ENCODE measurements at regions not wholly inside any gene's neighbourhood (a gene's known extent, or its start where the extent isn't known, plus 50 kb on each side); places are given as distances from the start of the nearest gene placed in this dataset.

DNA sequence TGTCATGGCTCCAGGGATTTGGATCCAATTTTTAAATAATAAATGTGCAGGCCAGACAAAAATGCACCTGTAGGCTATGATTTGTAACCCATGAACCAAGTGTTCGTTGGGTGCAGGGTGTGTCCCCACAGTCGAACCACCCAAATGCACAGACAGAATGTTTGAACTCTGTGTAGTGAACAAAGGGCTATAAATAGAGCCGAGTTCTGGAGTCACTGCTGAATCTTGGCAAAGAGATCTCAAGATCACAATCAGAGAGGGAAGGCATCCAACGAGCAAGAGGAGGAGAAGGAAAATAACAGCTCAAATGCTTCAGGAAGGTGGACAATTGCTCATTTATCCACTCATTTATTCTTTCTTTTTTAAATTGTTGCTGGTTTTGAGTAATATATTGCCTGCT lies 547.9 kb downstream of the FGF9 start:
- no peak overlapping the region for H3K4me3 ChIP-seq (ENCODE audit: low read depth in 2 of 2, low read length in 1 of 2)
- CTCF ChIA-PET = no interaction called here
- no peak overlapping the region for H3K4me2 ChIP-seq
- no peak overlapping the region for H3K9ac ChIP-seq
- 0% methylated on average over 4 of the region's 4 CpGs for WGBS (ENCODE audit: low lambda C conversion rate)
- no peaks in the 10 kb centered on the region for H3K9me3 ChIP-seq
- H3K4me1 ChIP-seq (ENCODE audit: control insufficient read depth in 1 of 2, insufficient read depth in 2 of 2, low read depth in 1 of 2, low read length in 1 of 2) = peaks cover 0 to 5% of the 10 kb centered on the region in 2 experiments; a peak in 1 of 4 replicates
- no peak overlapping the region for H3K27ac ChIP-seq (ENCODE audit: low read depth in 2 of 2, low read length in 1 of 2)
- H3K36me3 ChIP-seq (replicated peaks in 1 of 2; ENCODE audit: control insufficient read depth in 1 of 2, insufficient read depth in 2 of 2, low read length in 1 of 2) = no peaks in the 10 kb centered on the region
- H2AFZ ChIP-seq (ENCODE audit: low read depth) = no peak overlapping the region
- no peak for TF ChIP-seq NRF1 (IDR thresholded peaks at IDR 0.05; ENCODE audit: low read depth, low read length)
- TF ChIP-seq JUND (IDR thresholded peaks at IDR 0.05) = no peak
- no peak for TF ChIP-seq MEF2A (IDR thresholded peaks at IDR 0.05; ENCODE audit: borderline replicate concordance, low read depth)
- TF ChIP-seq SMC3 (IDR thresholded peaks at IDR 0.05; ENCODE audit: low read depth, low read length) = no peak
- TF ChIP-seq FOXJ3 (CRISPR knock-in tag; IDR thresholded peaks at IDR 0.05) = no peak
- no peak for TF ChIP-seq ELF1 (IDR thresholded peaks at IDR 0.05)
- TF ChIP-seq, protein P1, sequence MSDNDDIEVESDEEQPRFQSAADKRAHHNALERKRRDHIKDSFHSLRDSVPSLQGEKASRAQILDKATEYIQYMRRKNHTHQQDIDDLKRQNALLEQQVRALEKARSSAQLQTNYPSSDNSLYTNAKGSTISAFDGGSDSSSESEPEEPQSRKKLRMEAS (IDR thresholded peaks at IDR 0.05; ENCODE audit: low read depth) = no peak
- TF ChIP-seq EZH2phosphoT487 (IDR thresholded peaks at IDR 0.05; ENCODE audit: borderline replicate concordance, low read depth) = no peak
- TF ChIP-seq FOSL2 (IDR thresholded peaks at IDR 0.05; ENCODE audit: borderline replicate concordance, low read depth) = no peak
- TF ChIP-seq FOXM1 (IDR thresholded peaks at IDR 0.05; ENCODE audit: low read depth) = no peak
- TF ChIP-seq SIN3A (IDR thresholded peaks at IDR 0.05; ENCODE audit: borderline replicate concordance, low read depth, low read length) = no peak
- TF ChIP-seq RFX5 (IDR thresholded peaks at IDR 0.05; ENCODE audit: low read length) = no peak
- no peak for TF ChIP-seq RAD21 (IDR thresholded peaks at IDR 0.05; ENCODE audit: low read length)
- no peak for TF ChIP-seq RCOR1 (IDR thresholded peaks at IDR 0.05; ENCODE audit: low read length)
- TF ChIP-seq CHD2 (IDR thresholded peaks at IDR 0.05; ENCODE audit: low read length, partially characterized antibody) = no peak
- H3K9me2 ChIP-seq = no peaks in the 10 kb centered on the region
- POLR2A ChIA-PET = no interaction called here
- H4K20me1 ChIP-seq (ENCODE audit: insufficient read depth) = no peaks in the 10 kb centered on the region
- H3F3A ChIP-seq (replicated peaks; ENCODE audit: insufficient read depth) = no peaks in the 10 kb centered on the region
- no peak for DNase-seq
- H3K27me3 ChIP-seq (ENCODE audit: insufficient read depth) = no peaks in the 10 kb centered on the region; the same call in 1 of the 2 replicates
- H3K79me2 ChIP-seq (ENCODE audit: insufficient read depth) = no peaks in the 10 kb centered on the region

DNA sequence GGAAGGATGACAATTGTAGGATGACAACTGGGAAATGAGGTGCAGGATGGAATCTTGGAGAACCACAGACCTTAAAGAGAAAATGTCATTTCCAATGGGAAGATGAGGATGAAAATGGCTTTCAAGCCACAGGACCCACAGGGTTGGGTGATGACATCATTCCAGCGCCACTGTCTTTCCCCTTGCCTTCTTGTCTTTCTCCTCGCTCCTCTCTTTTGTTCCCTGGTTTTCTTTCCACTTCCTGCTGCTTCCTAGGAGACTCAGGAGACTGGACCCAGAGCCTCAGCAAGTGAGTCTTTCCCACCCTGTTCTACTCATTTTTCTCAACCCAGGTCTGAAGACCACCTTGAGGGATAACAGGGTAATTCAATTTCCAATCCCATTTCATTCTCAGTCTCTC lies 548.8 kb downstream of the FGF9 start:
- H3K27ac ChIP-seq (ENCODE audit: low read depth in 2 of 2, low read length in 1 of 2) = no peak overlapping the region

More for the DNA sequence above, 548.8 kb downstream of the FGF9 start:
- Histone ChIP-seq H3K9ac (no peak overlapping the region), H3K9me2 (no peaks in the 10 kb centered on the region), H3K9me3 (no peaks in the 10 kb centered on the region), H3K36me3 (replicated peaks in 1 of 2; ENCODE audit: control insufficient read depth in 1 of 2, insufficient read depth in 2 of 2, low read length in 1 of 2) (no peaks in the 10 kb centered on the region), H4K20me1 (ENCODE audit: insufficient read depth) (no peaks in the 10 kb centered on the region), H3F3A (replicated peaks; ENCODE audit: insufficient read depth) (no peaks in the 10 kb centered on the region), H3K27me3 (ENCODE audit: insufficient read depth) (no peaks in the 10 kb centered on the region; the same call in 1 of the 2 replicates), H3K4me2 (no peak overlapping the region), H3K4me1 (ENCODE audit: control insufficient read depth in 1 of 2, insufficient read depth in 2 of 2, low read depth in 1 of 2, low read length in 1 of 2) (peaks cover 0 to 5% of the 10 kb centered on the region in 2 experiments; a peak in 1 of 4 replicates), H3K79me2 (ENCODE audit: insufficient read depth) (no peaks in the 10 kb centered on the region), H3K4me3 (ENCODE audit: low read depth in 2 of 2, low read length in 1 of 2) (no peak overlapping the region), H2AFZ (ENCODE audit: low read depth) (no peak overlapping the region)
- WGBS (ENCODE audit: low lambda C conversion rate) = 27% methylated on average over 2 of the region's 2 CpGs
- ChIA-PET CTCF (no interaction called here), POLR2A (no interaction called here)
- no peak for TF ChIP-seq SIN3A (IDR thresholded peaks at IDR 0.05; ENCODE audit: borderline replicate concordance, low read depth, low read length)
- TF ChIP-seq, protein P2, sequence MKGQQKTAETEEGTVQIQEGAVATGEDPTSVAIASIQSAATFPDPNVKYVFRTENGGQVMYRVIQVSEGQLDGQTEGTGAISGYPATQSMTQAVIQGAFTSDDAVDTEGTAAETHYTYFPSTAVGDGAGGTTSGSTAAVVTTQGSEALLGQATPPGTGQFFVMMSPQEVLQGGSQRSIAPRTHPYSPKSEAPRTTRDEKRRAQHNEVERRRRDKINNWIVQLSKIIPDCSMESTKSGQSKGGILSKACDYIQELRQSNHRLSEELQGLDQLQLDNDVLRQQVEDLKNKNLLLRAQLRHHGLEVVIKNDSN (IDR thresholded peaks at IDR 0.05; ENCODE audit: borderline replicate concordance, low read depth) = no peak
- no peak for TF ChIP-seq FOSL2 (IDR thresholded peaks at IDR 0.05; ENCODE audit: borderline replicate concordance, low read depth)
- no peak for TF ChIP-seq NRF1 (IDR thresholded peaks at IDR 0.05; ENCODE audit: low read depth, low read length)
- DNase-seq = no peak

Data from SK-N-SH (cell line).